ENCODE measurements at regions not wholly inside any gene's neighbourhood (a gene's known extent, or its start where the extent isn't known, plus 50 kb on each side); places are given as distances from the start of the nearest gene placed in this dataset.
"Not testable (repeated sequence)": the region's sequence is repeated elsewhere in the genome, so short reads cannot be mapped to it uniquely, and the experiment has no call there.

- no peak for DNase-seq
Observed at GRCh38 chr14:51448831-51449670, 202.7 kb upstream of the FRMD6 start.

- DNase-seq = no peak
Observed at GRCh38 chr14:51449681-51450080, 202.0 kb upstream of the FRMD6 start.

GRCh38 chr14:51451561-51451960, 200.1 kb upstream of the FRMD6 start:
- no peak for DNase-seq

GRCh38 chr14:51453869-51454268, 197.8 kb upstream of the FRMD6 start:
- peak; percentile 10 for DNase-seq

DNA sequence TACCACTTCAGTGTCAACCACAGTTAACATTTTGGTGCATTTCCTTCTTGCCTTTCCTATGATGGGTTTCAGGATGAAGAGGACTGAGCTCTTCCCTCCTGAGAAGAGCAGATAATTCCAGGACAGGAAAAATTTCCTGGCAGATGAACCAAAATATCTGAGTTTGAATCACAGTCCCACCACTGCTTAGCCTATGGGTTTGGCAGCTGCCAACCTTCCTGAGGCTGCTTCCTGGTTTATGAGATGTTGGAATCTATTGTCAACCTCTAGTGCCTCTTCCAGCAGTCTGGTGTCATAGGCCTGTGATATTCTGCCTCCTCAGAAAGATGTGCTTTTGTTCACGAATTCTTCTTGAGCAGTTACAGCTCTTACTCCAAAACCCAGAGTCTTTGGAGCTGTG, 197.4 kb upstream of the FRMD6 start:
- no peak for DNase-seq

- no peak for DNase-seq
Observed at GRCh38 chr14:51455041-51455835, 196.5 kb upstream of the FRMD6 start.

- no peak for DNase-seq
Observed at GRCh38 chr14:51457843-51458562, 193.7 kb upstream of the FRMD6 start.

DNA sequence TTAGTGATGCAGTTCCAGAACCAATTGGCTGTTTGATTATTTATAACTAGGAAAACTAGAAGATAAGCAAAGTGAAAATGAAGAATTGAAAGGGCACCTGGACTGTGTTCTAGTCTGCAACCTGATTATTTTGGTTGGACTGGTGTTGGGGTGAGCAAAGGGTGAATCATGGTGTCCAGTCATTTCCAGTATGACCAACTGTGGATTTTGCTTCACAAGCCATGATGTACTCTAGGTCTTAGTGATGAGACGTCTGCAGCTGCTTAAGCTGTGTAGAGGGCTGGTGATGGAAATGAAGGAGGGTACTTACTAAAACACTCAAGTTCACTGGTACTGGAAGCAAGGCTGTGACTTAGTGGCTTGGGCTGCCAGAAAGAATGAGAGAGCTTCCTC, 193.2 kb upstream of the FRMD6 start:
- no peak for DNase-seq

- DNase-seq = no peak
Observed at GRCh38 chr14:51460011-51460410, 191.7 kb upstream of the FRMD6 start.

DNA sequence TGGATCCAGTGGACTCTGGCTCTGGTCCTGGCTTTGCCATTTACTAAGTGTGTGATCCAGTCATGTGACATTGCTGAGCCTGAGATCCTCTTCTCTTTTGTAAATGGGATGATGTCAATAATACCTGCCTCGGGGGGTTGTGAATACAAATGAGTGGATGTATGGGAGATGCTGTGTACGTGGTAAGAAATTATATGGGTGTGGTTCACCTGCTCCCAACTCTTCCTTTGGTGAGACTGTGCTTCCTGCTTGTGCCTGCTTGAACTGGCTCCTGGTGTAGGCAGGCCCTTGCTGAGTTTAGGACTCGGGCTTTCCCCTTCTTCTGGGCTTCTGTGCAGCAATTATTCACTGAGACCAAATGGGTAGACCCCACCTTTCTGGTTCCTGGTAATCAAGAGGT, 189.5 kb upstream of the FRMD6 start:
- no peak for DNase-seq

DNA sequence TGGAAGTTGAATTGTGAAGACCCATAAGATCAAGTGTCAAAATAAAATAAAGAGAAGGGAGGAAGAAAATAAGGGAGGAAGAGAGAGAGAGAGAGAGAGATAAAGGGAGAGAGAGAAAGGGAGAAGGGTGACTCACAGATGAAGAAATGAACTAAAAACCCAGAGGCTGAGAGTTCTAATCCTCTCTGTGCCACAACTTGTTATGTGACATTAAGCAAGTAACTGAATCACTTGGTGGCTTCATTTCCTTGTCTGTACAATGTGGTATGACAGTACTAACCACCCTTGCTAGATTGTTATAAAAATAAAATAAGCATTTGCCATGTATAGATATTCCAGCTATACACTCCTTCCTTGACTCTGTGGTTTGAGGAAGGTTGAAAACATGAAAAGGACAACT, 189.0 kb upstream of the FRMD6 start:
- DNase-seq = no peak

GRCh38 chr14:51463461-51463860, 188.2 kb upstream of the FRMD6 start:
- no peak for DNase-seq

DNA sequence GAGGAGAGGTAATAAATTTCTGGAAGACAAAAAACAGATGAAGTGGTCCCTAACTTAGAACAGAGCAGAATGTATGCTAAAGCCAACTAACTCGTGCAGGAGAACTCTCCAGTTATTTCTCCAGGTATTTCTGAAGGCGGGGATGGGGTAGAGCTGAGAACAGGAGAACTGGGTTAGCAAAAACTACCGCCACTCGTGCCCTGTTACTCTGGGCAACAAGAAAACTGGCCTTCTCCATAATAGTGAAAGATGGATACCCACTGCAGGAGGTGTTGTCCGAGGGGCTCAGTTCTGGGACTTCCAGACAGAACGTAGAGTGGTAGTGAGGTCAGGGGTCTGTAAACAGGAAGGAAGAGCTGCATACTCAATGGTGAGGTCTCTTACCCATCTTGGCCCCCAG, 187.3 kb upstream of the FRMD6 start:
- no peak for DNase-seq

GRCh38 chr14:51465486-51465885, 186.2 kb upstream of the FRMD6 start:
- DNase-seq = no peak

- not testable (repeated sequence) for DNase-seq
Observed at GRCh38 chr14:51467392-51467791, 184.3 kb upstream of the FRMD6 start.

GRCh38 chr14:51468523-51468922, 183.2 kb upstream of the FRMD6 start:
- no peak for DNase-seq

- peak; percentile 31 for DNase-seq
Observed at GRCh38 chr14:51472881-51473280, 178.8 kb upstream of the FRMD6 start.

- DNase-seq = no peak
Observed at GRCh38 chr14:51473351-51473750, 178.4 kb upstream of the FRMD6 start.

- no peak for DNase-seq
Observed at GRCh38 chr14:51473808-51474565, 177.7 kb upstream of the FRMD6 start.

- no peak for DNase-seq
Observed at GRCh38 chr14:51474854-51475253, 176.9 kb upstream of the FRMD6 start.

GRCh38 chr14:51478175-51478621, 173.5 kb upstream of the FRMD6 start:
- DNase-seq = no peak

- no peak for DNase-seq
Observed at GRCh38 chr14:51479584-51480325, 172.0 kb upstream of the FRMD6 start.
